Breast epithelium (tissue), 4 donors: ENCODE measurements at regions not wholly inside any gene's neighbourhood (a gene's known extent, or its start where the extent isn't known, plus 50 kb on each side); places are given as distances from the start of the nearest gene placed in this dataset.

Source experiments
- DNase-seq, 2 donors: peaks; one replicate each; pipeline ENCODE4 v3.0.0-alpha.2; 2019; ENCODE audit warnings: low spot score in 2 of 2
- H3K27ac ChIP-seq, 2 donors: fragments of 200-600 bp; sonication (generic) in 1 of 2; one replicate each; pipeline ENCODE4 v1.5.1; 2016 to 2019; ENCODE audit warnings: mild to moderate bottlenecking in 1 of 2
- H3K27me3 ChIP-seq, 2 donors: fragments of 200-600 bp; sonication (generic) in 1 of 2; one replicate each; pipeline versions ENCODE4 v1.5.1 to v1.6.0; 2017 to 2019; ENCODE audit warnings: control low read depth in 1 of 2, mild to moderate bottlenecking in 1 of 2
- H3K36me3 ChIP-seq: fragments of 200-600 bp; one replicate; pipeline ENCODE4 v1.5.1; 2019
- H3K4me1 ChIP-seq, 2 donors: fragments of 200-600 bp; sonication (generic); one replicate each; pipeline ENCODE4 v1.5.1; 2016 to 2019; ENCODE audit warnings: control low read depth in 1 of 2
- H3K4me3 ChIP-seq, 3 donors: fragments of 200-600 bp; sonication (generic); 1 replicate in 2 of 3; 2 replicates in 1 of 3; pipeline ENCODE4 v1.5.1; 2016 to 2019; ENCODE audit warnings: mild to moderate bottlenecking in 3 of 3, moderate library complexity in 2 of 3
- H3K9me3 ChIP-seq, 2 donors: fragments of 200-600 bp; sonication (generic) in 1 of 2; one replicate each; pipeline ENCODE4 v1.5.1; 2016 to 2019; ENCODE audit warnings: control low read depth in 1 of 2
- POLR2A ChIP-seq: fragments of 450-650 bp; IDR thresholded peaks from one replicate; pipeline ENCODE4 v1.6.1; 2016; ENCODE audit warnings: antibody characterized with exemption, mild to moderate bottlenecking, moderate library complexity
- POLR2AphosphoS5 ChIP-seq, 3 donors: sonication (generic); formaldehyde crosslinking; IDR thresholded peaks; one replicate each; pipeline ENCODE4 v1.6.1; 2017; ENCODE audit warnings: antibody characterized with exemption in 3 of 3
- intact Hi-C: fragments of 100-400 bp; cut with DNase I; formaldehyde crosslinking; loops from one replicate; pipeline ENCODE4 v1.15.1; 2023; ENCODE audit warnings: low total_unique reads
- TF ChIP-seq, protein P1 (sequence below), 3 donors: fragments of 450-650 bp; IDR thresholded peaks; one replicate each; pipeline ENCODE4 v1.5.1; 2016 to 2017; ENCODE audit warnings: antibody characterized with exemption in 3 of 3, mild to moderate bottlenecking in 3 of 3, moderate library complexity in 3 of 3

GRCh38 chr1:193514397-193514796, 328.0 kb upstream of the B3GALT2 start:
- Histone ChIP-seq H3K4me1 (no peaks in the 10 kb centered on the region), H3K27me3 (no peaks in the 10 kb centered on the region), H3K9me3 (peaks cover 0 to 7% of the 10 kb centered on the region in 2 donors), H3K27ac (no peak overlapping the region), H3K4me3 (no peak overlapping the region), H3K36me3 (no peaks in the 10 kb centered on the region)
- no peak for DNase-seq
- intact Hi-C loops = no loop called here
- no peak for TF ChIP-seq POLR2AphosphoS5 (IDR thresholded peaks at IDR 0.05)

GRCh38 chr1:193513032-193513431, 326.6 kb upstream of the B3GALT2 start:
- H3K36me3 ChIP-seq = no peaks in the 10 kb centered on the region
- intact Hi-C loops = no loop called here
- TF ChIP-seq, protein P1, sequence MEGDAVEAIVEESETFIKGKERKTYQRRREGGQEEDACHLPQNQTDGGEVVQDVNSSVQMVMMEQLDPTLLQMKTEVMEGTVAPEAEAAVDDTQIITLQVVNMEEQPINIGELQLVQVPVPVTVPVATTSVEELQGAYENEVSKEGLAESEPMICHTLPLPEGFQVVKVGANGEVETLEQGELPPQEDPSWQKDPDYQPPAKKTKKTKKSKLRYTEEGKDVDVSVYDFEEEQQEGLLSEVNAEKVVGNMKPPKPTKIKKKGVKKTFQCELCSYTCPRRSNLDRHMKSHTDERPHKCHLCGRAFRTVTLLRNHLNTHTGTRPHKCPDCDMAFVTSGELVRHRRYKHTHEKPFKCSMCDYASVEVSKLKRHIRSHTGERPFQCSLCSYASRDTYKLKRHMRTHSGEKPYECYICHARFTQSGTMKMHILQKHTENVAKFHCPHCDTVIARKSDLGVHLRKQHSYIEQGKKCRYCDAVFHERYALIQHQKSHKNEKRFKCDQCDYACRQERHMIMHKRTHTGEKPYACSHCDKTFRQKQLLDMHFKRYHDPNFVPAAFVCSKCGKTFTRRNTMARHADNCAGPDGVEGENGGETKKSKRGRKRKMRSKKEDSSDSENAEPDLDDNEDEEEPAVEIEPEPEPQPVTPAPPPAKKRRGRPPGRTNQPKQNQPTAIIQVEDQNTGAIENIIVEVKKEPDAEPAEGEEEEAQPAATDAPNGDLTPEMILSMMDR (IDR thresholded peaks at IDR 0.05) = no peak

GRCh38 chr1:193504920-193505319, 318.5 kb upstream of the B3GALT2 start:
- intact Hi-C loops = no loop called here
- no peaks in the 10 kb centered on the region for H3K4me1 ChIP-seq

More at GRCh38 chr1:193513032-193513431, 326.6 kb upstream of the B3GALT2 start:
- Histone ChIP-seq H3K27ac (no peak overlapping the region), H3K9me3 (peaks cover 0 to 7% of the 10 kb centered on the region in 2 donors), H3K4me3 (no peak overlapping the region), H3K4me1 (no peaks in the 10 kb centered on the region), H3K27me3 (no peaks in the 10 kb centered on the region)
- DNase-seq = no peak

GRCh38 chr1:193498088-193498655, 311.8 kb upstream of the B3GALT2 start:
- no peaks in the 10 kb centered on the region for H3K27me3 ChIP-seq
- no peaks in the 10 kb centered on the region for H3K4me1 ChIP-seq
- no peak for TF ChIP-seq POLR2A
- no peak for TF ChIP-seq POLR2AphosphoS5 (IDR thresholded peaks at IDR 0.05)
- TF ChIP-seq, protein P1 (IDR thresholded peaks at IDR 0.05) = no peak
- no peaks in the 10 kb centered on the region for H3K9me3 ChIP-seq
- no peaks in the 10 kb centered on the region for H3K36me3 ChIP-seq
- no peak overlapping the region for H3K27ac ChIP-seq
- no peak overlapping the region for H3K4me3 ChIP-seq
- DNase-seq = no peak
- intact Hi-C loops = no loop called here

More at GRCh38 chr1:193504920-193505319, 318.5 kb upstream of the B3GALT2 start:
- Histone ChIP-seq H3K27ac (no peak overlapping the region), H3K36me3 (no peaks in the 10 kb centered on the region), H3K27me3 (no peaks in the 10 kb centered on the region), H3K9me3 (no peaks in the 10 kb centered on the region), H3K4me3 (no peak overlapping the region)
- TF ChIP-seq, protein P1 (IDR thresholded peaks at IDR 0.05) = no peak
- no peak for TF ChIP-seq POLR2AphosphoS5 (IDR thresholded peaks at IDR 0.05)
- TF ChIP-seq POLR2A = no peak
- no peak for DNase-seq

DNA sequence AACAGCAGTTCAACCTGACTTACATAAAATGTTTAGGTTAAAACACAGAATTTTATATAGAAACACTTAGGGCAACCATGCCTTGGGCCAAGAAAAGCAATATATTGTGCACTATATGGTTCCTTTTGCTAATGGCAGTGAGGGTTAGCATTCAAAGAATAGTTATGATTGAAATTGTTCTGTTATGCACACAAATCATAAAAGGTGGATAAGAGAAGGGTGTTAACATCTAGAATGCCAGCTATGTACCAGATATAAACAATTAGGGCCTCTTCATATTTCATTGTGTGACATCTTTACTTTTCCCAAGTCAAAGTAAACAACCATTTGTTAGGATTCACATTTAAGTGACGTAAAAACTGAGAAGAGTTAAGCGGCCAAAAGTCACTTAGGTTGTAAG, 308.0 kb upstream of the B3GALT2 start:
- intact Hi-C loops = no loop called here
- H3K27ac ChIP-seq = no peak overlapping the region
- TF ChIP-seq POLR2A = no peak
- H3K36me3 ChIP-seq = no peaks in the 10 kb centered on the region
- H3K27me3 ChIP-seq = no peaks in the 10 kb centered on the region
- no peaks in the 10 kb centered on the region for H3K4me1 ChIP-seq
- no peak for DNase-seq
- H3K4me3 ChIP-seq = no peak overlapping the region
- peaks cover 0 to 6% of the 10 kb centered on the region in 2 donors for H3K9me3 ChIP-seq

- TF ChIP-seq, protein P1 (IDR thresholded peaks at IDR 0.05) = no peak
- no peak for TF ChIP-seq POLR2A
- TF ChIP-seq POLR2AphosphoS5 (IDR thresholded peaks at IDR 0.05) = no peak
- H3K9me3 ChIP-seq = peaks cover 0 to 6% of the 10 kb centered on the region in 2 donors
- no peaks in the 10 kb centered on the region for H3K27me3 ChIP-seq
These were observed 302.8 kb upstream of the B3GALT2 start for GRCh38 chr1:193489191-193489590.

More at GRCh38 chr1:193489191-193489590, 302.8 kb upstream of the B3GALT2 start:
- Histone ChIP-seq H3K36me3 (no peaks in the 10 kb centered on the region), H3K4me1 (no peaks in the 10 kb centered on the region), H3K27ac (no peak overlapping the region), H3K4me3 (no peak overlapping the region)
- no peak for DNase-seq
- intact Hi-C loops = no loop called here
